GM12865 (cell line): ENCODE measurements at regions not wholly inside any gene's neighbourhood (a gene's known extent, or its start where the extent isn't known, plus 50 kb on each side); places are given as distances from the start of the nearest gene placed in this dataset.

Source experiments
- DNase-seq: peaks from one replicate; pipeline ENCODE4 v3.0.0; 2010; ENCODE audit warnings: low read depth
- H3K4me3 ChIP-seq: 2 replicates; pipeline ENCODE4 v1.5.1; 2011; ENCODE audit warnings: mild to moderate bottlenecking, low read depth, low read length, control low read depth
- CTCF ChIP-seq: IDR thresholded peaks from 2 replicates; pipeline ENCODE4 v1.5.1; 2011; ENCODE audit warnings: low read length, control low read depth, low read depth, inconsistent platforms; ENCODE audit not compliant: insufficient read depth; ENCODE audit errors: missing control alignments

GRCh38 chr4:155433636-155434360 lies 57.0 kb upstream of the MAP9 start:
- no peak for DNase-seq
- no peak overlapping the region for H3K4me3 ChIP-seq
- no peak for TF ChIP-seq CTCF

- TF ChIP-seq CTCF = no peak
- no peak overlapping the region for H3K4me3 ChIP-seq
- no peak for DNase-seq
Observed at GRCh38 chr4:155430895-155431795, 54.4 kb upstream of the MAP9 start.

- no peak for TF ChIP-seq CTCF
- H3K4me3 ChIP-seq = no peak overlapping the region
- DNase-seq = no peak
Observed at GRCh38 chr4:155428128-155428527, 51.4 kb upstream of the MAP9 start.

GRCh38 chr4:155426953-155427352 lies 50.2 kb upstream of the MAP9 start:
- no peak for TF ChIP-seq CTCF
- no peak overlapping the region for H3K4me3 ChIP-seq
- DNase-seq = no peak
